ENCODE measurements at regions not wholly inside any gene's neighbourhood (a gene's known extent, or its start where the extent isn't known, plus 50 kb on each side); places are given as distances from the start of the nearest gene placed in this dataset.

GRCh38 chr3:194205675-194206133 is 69.8 kb downstream of the HES1 start:
- Histone ChIP-seq H3K27ac (replicated peaks) (peak overlapping the region; percentile 28; the same call in 1 of the 2 replicates), H3K27me3 (ENCODE audit: insufficient read depth, poor library complexity, severe bottlenecking) (no peaks in the 10 kb centered on the region), H3K4me3 (replicated peaks; ENCODE audit: insufficient read depth, low read length) (peak overlapping the region; percentile 1; the same call in 1 of the 2 replicates)
- DNase-seq (ENCODE audit: low read depth in 1 of 2, low spot score in 1 of 2): peak in 1 of 2 experiments; percentile 80
- TF ChIP-seq GABPA (IDR thresholded peaks at IDR 0.05; ENCODE audit: low read depth) (peak; percentile 91), CTCF (IDR thresholded peaks at IDR 0.05; ENCODE audit: insufficient read depth, low read length) (no peak), REST (IDR thresholded peaks at IDR 0.05; ENCODE audit: insufficient replicate concordance, low read depth) (peak; percentile 59), POLR2AphosphoS5 (IDR thresholded peaks at IDR 0.05; ENCODE audit: low read depth) (peak; percentile 61), SPI1 (IDR thresholded peaks at IDR 0.05; ENCODE audit: borderline replicate concordance, low read depth) (0 out of 2 replicates have a peak, but pooled peaks have one; percentile 5)

GRCh38 chr3:194206320-194206719 is 70.4 kb downstream of the HES1 start:
- peak in 1 of 2 experiments; percentile 36 for DNase-seq (ENCODE audit: low read depth in 1 of 2, low spot score in 1 of 2)

More at GRCh38 chr3:194206320-194206719, 70.4 kb downstream of the HES1 start:
- TF ChIP-seq GABPA (IDR thresholded peaks at IDR 0.05; ENCODE audit: low read depth): no peak
- TF ChIP-seq CTCF (IDR thresholded peaks at IDR 0.05; ENCODE audit: insufficient read depth, low read length): no peak
- no peak for TF ChIP-seq POLR2AphosphoS5 (IDR thresholded peaks at IDR 0.05; ENCODE audit: low read depth)
- no peak for TF ChIP-seq REST (IDR thresholded peaks at IDR 0.05; ENCODE audit: insufficient replicate concordance, low read depth)
- no peak for TF ChIP-seq SPI1 (IDR thresholded peaks at IDR 0.05; ENCODE audit: borderline replicate concordance, low read depth)
- H3K27me3 ChIP-seq (ENCODE audit: insufficient read depth, poor library complexity, severe bottlenecking): no peaks in the 10 kb centered on the region
- H3K4me3 ChIP-seq (replicated peaks; ENCODE audit: insufficient read depth, low read length): 0 out of 2 replicates have a peak overlapping the region, but pooled peaks have one; percentile 1
- H3K27ac ChIP-seq (replicated peaks): no peak overlapping the region

Data from HL-60 (cell line).